Ramos (cell line): ENCODE measurements at regions not wholly inside any gene's neighbourhood (a gene's known extent, or its start where the extent isn't known, plus 50 kb on each side); places are given as distances from the start of the nearest gene placed in this dataset.
"Not testable (repeated sequence)": the region's sequence is repeated elsewhere in the genome, so short reads cannot be mapped to it uniquely, and the experiment has no call there.

Source experiments
- in situ Hi-C: fragments of 300-500 bp; cut with MboI; formaldehyde crosslinking; loops from one replicate; pipeline ENCODE4 v1.14.3; 2022; ENCODE audit warnings: low sequenced_read_pairs; ENCODE audit not compliant: unreplicated experiment

DNA sequence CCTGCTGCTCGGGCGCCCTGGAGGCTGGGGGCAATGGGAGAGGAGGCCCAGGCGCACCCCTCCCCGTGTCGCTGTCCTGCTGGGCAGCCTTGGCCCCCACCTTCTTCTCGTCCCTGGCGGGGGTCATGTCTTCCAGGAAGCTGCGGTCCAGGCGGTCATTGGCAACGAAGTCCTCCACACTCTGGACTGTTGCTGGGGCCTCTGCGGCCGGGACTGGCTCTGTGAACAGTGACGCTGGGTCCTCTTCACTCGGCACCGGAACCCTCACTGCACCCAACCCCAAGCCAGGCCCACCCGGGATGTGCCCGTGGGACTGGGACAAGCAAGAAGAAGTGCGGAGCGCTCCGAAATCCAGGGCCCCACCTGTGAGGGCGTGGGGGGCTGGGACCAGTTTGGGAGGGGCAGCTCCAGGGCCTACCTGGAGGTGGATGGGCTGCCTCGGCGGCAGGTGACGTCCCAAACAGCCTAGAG lies 308.0 kb downstream of the CCDC74A start:
- in situ Hi-C loops: no loop called here

DNA sequence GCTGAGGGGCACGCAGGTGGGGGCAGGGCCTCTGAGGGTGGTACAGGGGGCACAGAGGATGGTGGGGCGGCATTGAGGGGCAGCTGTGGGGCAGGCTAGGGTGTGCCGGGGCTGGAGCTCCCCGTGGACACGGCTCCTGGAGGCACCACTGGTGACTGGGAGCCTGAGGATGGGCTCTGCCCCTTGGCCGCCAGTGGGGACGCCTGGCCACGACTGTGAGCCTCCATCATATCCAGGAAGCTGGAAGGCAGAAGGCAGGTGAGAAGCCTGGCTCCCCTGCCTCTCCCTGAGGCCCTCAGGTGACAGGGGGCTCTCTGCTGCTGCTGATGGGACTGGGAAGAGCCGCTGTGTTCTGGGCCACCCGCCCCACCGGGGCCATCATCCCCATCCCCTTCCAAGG lies 308.4 kb downstream of the CCDC74A start:
- in situ Hi-C loops: not testable (repeated sequence)

DNA sequence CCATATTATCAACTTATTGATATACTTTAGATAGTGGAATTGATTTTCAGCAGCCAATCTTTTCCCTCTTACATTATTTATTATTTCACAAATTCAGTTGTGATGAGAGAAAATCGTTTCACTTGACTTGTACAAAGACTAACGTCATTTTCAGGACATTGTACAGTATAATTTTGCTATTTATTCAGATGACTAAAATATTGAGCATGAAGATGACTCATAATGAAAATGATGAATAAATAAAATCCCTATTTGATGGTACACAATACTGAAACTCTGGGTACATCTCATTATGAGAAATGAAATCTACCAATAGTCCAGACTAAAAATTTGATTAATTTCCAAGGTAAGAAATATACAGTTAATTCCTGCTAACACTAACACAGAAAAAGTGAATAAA lies 316.4 kb downstream of the CCDC74A start:
- in situ Hi-C loops: not testable (repeated sequence)

DNA sequence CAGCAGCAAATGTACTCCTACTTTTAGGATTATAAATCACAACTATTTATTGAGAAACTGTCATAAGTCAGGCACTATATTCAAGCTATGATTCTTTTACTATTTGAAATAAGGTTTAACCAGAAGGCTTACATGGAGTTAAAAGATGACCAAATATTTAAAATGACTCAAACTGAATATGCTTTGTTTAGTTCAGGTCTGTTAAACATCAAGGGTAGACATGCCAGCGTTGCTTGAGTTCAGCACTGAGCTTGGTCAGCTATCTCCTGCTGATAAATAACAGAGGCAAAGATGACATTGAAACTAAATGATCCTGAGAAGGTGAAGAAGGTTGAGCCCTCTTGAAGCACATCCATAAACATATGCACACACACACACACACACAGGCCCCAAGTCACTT lies 305.6 kb downstream of the ANKRD30BL start:
- in situ Hi-C loops: not testable (repeated sequence)

DNA sequence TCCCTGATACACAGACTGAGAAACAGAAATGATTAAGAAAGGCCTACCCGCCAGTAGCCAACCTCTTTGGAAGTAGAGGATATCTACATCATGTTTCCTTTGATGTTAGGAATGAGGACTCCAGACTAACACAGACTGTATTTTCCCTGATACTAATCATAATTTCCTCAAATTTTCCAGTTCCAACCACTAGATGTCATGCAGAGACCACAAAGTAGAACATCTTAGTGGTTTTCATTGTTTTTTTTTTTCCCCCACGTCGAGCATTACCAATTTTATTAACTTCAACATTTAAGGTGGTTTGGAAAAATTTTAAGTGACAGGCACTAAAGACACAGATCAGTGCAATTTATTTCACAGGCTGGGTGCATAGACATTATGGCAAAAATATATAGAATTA lies 303.6 kb downstream of the ANKRD30BL start:
- in situ Hi-C loops: not testable (repeated sequence)
